MCF 10A (cell line): ENCODE measurements at regions not wholly inside any gene's neighbourhood (a gene's known extent, or its start where the extent isn't known, plus 50 kb on each side); places are given as distances from the start of the nearest gene placed in this dataset.
"Not testable (repeated sequence)": the region's sequence is repeated elsewhere in the genome, so short reads cannot be mapped to it uniquely, and the experiment has no call there.

ENCODE experiments used
- BruUV-seq: library from RNA; stranded (reverse); fragments of 400-500 nt; replicated peaks from 2 replicates; lab custom pipeline; 2021; lab: Mats Ljungman, UMichigan
- CTCF ChIA-PET: fragments of 300-600 bp; sonication (Branson Sonifier 250); formaldehyde crosslinking; extraction: SDS; loops from one replicate; lab custom pipeline; 2021; ENCODE audit warnings: antibody characterized with exemption, inconsistent platforms; lab: Yijun Ruan, JAX
- POLR2A ChIA-PET: fragments of 300-600, 350-650 bp; sonication (Branson Sonifier 250); formaldehyde crosslinking; extraction: SDS; loops from one replicate; lab custom pipeline; 2020; ENCODE audit warnings: antibody characterized with exemption, inconsistent platforms; lab: Yijun Ruan, JAX
- DNase-seq: peaks from one replicate; pipeline ENCODE4 v3.0.0-alpha.2; 2018; ENCODE audit not compliant: unreplicated experiment
- H3K27ac Mint-ChIP-seq: one replicate; pipeline ENCODE4 v1.8.0; 2022; ENCODE audit warnings: mild to moderate bottlenecking, low read depth, mixed read lengths; ENCODE audit not compliant: unreplicated experiment
- H3K27me3 Mint-ChIP-seq: one replicate; pipeline ENCODE4 v1.8.0; 2022; ENCODE audit warnings: mixed read lengths; ENCODE audit not compliant: insufficient read depth, unreplicated experiment
- H3K36me3 Mint-ChIP-seq: one replicate; pipeline ENCODE4 v1.8.0; 2022; ENCODE audit warnings: mild to moderate bottlenecking, moderate library complexity, mixed read lengths; ENCODE audit not compliant: insufficient read depth, unreplicated experiment
- H3K4me1 Mint-ChIP-seq: one replicate; pipeline ENCODE4 v1.8.0; 2022; ENCODE audit warnings: mixed read lengths; ENCODE audit not compliant: insufficient read depth, unreplicated experiment
- H3K4me3 Mint-ChIP-seq: one replicate; pipeline ENCODE4 v1.8.0; 2022; ENCODE audit warnings: mild to moderate bottlenecking, moderate library complexity, mixed read lengths; ENCODE audit not compliant: unreplicated experiment
- H3K9me3 Mint-ChIP-seq: one replicate; pipeline ENCODE4 v1.8.0; 2022; ENCODE audit warnings: mixed read lengths; ENCODE audit not compliant: unreplicated experiment
- intact Hi-C: fragments of 100-400 bp; cut with micrococcal nuclease; formaldehyde crosslinking; loops from 2 replicates; pipeline ENCODE4 v1.14.1; 2022
- TF ChIP-seq, protein P1 (sequence below): fragments of 200-600 bp; IDR thresholded peaks from one replicate; pipeline ENCODE4 v1.8.0; 2022; ENCODE audit warnings: antibody characterized with exemption, mild to moderate bottlenecking; ENCODE audit not compliant: unreplicated experiment

DNA sequence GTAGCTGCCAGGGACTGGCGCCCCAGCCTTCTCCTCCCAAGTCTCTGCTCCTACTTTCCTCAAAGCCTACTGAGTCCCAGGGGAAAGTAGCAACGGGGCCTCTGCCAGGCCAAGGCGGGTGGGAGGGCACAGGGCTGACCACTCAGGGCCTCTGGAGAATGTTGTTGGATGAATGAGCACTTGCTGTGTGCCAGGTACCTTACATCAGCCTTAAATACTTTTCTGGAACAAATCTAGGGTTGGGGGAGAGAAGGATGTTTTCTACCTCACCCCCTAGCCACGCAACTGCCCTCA lies 119.3 kb upstream of the ZBTB40 start:
- CTCF ChIA-PET = interaction anchor here (0.7 kb wide), 1 partner anchor 190 kb away, joined by 5 read pairs; no protein-coding TSS in a partner anchor
- TF ChIP-seq, protein P1, sequence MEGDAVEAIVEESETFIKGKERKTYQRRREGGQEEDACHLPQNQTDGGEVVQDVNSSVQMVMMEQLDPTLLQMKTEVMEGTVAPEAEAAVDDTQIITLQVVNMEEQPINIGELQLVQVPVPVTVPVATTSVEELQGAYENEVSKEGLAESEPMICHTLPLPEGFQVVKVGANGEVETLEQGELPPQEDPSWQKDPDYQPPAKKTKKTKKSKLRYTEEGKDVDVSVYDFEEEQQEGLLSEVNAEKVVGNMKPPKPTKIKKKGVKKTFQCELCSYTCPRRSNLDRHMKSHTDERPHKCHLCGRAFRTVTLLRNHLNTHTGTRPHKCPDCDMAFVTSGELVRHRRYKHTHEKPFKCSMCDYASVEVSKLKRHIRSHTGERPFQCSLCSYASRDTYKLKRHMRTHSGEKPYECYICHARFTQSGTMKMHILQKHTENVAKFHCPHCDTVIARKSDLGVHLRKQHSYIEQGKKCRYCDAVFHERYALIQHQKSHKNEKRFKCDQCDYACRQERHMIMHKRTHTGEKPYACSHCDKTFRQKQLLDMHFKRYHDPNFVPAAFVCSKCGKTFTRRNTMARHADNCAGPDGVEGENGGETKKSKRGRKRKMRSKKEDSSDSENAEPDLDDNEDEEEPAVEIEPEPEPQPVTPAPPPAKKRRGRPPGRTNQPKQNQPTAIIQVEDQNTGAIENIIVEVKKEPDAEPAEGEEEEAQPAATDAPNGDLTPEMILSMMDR = no peak
- intact Hi-C loops = no loop called here
- no TSS peak for BruUV-seq
- DNase-seq = no peak
- no peaks in the 10 kb centered on the region for H3K4me1 Mint-ChIP-seq
- POLR2A ChIA-PET = no interaction called here
- H3K36me3 Mint-ChIP-seq = no peaks in the 10 kb centered on the region
- no peak overlapping the region for H3K4me3 Mint-ChIP-seq
- no peak overlapping the region for H3K27ac Mint-ChIP-seq
- peaks cover 16% of the 10 kb centered on the region for H3K27me3 Mint-ChIP-seq
- H3K9me3 Mint-ChIP-seq = peaks cover 8% of the 10 kb centered on the region

DNA sequence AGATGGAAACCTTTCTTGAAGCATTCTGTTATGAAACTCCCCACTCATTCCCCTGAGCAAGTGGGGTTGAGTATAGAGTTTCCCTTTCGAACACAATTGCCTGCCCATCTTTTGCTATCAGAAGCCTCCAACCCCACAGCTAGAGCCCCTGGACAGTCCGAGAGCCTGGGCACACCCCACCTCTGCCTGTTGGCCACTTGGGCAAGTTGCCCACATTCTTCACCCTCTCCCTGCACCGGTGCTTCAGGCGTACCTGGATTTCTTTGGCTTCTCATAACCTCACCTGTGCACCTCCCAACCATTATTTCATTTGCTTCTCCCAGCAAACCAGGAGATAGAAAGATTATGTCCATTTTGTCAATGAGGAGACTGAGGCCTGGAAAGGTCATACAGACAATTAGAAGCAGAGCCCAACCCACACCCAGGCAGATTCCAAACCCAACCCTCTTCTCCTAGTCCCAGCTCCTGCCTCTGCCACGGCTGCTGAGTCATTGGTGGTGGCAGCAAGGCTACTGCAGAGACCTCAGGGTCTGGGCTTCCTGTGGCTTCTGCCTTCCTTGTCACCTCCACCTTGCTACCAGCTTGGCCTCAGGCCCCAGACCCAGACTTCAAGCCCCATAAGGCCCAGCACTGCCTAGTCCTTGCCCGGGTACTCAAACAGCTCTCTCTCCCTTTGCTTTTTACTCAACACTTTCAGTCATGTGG lies 118.7 kb upstream of the ZBTB40 start:
- intact Hi-C loops = no loop called here
- Mint-ChIP-seq H3K9me3 (peaks cover 8% of the 10 kb centered on the region), H3K27ac (no peak overlapping the region), H3K4me1 (no peaks in the 10 kb centered on the region), H3K27me3 (peaks cover 16% of the 10 kb centered on the region), H3K4me3 (no peak overlapping the region), H3K36me3 (no peaks in the 10 kb centered on the region)
- POLR2A ChIA-PET = no interaction called here
- CTCF ChIA-PET = interaction anchor here (0.7 kb wide), 1 partner anchor 191 kb away, joined by 5 read pairs; no protein-coding TSS in a partner anchor
- peak; percentile 6 for DNase-seq
- TF ChIP-seq, protein P1 = no peak
- BruUV-seq = no TSS peak

DNA sequence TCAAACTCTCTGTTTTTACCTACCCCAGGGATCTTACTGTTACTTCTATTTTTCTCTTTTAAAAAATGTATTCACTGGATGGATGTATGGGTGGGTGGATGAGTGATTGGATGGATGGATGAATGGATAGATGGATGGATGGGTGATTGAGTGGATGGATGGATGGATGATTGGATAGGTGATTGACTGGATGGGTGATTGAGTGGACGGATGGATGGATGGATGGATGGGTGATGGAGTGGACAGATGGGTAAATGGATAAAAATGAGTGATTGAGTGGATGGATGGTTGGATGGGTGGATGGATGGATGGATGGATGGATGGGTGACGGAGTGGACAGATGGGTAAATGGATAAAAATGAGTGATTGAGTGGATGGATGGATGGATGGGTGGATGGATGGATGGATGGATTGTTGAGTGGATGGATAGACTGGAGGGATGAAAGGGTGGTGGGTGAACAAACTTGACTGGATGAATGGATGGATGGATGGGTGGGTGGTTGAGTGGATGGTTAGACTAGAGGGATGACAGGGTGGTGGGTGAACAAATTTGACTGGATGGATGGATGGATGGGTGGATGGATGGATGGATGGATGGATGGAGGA lies 118.0 kb upstream of the ZBTB40 start:
- no peak overlapping the region for H3K27ac Mint-ChIP-seq
- TF ChIP-seq, protein P1 = no peak
- H3K27me3 Mint-ChIP-seq = peaks cover 16% of the 10 kb centered on the region
- no peak for DNase-seq
- H3K4me1 Mint-ChIP-seq = no peaks in the 10 kb centered on the region
- no TSS peak for BruUV-seq
- CTCF ChIA-PET = no interaction called here
- H3K36me3 Mint-ChIP-seq = no peaks in the 10 kb centered on the region
- H3K4me3 Mint-ChIP-seq = no peak overlapping the region
- intact Hi-C loops = no loop called here
- peaks cover 8% of the 10 kb centered on the region for H3K9me3 Mint-ChIP-seq
- POLR2A ChIA-PET = no interaction called here

DNA sequence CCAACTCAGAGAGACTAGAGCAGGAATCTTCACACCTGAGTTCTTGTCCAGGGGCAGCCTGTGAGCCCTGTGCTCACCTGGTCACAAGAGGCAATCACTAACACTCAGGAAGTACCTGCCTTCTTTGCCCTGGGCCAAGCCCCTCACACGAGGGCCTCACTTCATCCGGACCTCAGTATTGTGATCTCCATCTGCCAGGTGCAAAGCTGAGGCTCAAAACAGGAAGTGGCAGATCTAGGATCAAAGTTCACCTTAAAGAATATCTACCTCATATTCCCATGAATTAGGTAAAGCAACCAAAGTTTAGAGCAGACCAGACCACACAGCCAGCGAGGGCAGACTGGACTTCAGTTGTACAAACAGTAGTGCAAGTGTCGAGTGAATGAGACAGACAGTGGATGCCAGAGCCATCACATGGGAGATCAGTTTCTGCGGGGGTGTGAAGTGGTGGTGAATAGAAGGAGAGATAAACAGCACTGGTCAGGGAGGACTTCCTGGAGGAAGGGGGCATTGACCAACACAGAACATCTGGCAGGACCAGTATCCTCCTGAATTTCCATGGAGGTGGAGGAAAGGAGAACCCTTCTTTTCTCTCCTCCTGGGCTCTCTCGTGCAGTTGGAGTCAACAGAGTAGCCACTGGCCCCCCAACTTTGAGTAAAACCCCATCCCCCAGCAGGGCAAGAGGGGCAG lies 116.6 kb upstream of the ZBTB40 start:
- Mint-ChIP-seq H3K36me3 (no peaks in the 10 kb centered on the region), H3K27me3 (peaks cover 16% of the 10 kb centered on the region), H3K27ac (no peak overlapping the region), H3K4me1 (no peaks in the 10 kb centered on the region), H3K4me3 (no peak overlapping the region), H3K9me3 (peaks cover 8% of the 10 kb centered on the region)
- intact Hi-C loops = no loop called here
- ChIA-PET CTCF (no interaction called here), POLR2A (no interaction called here)
- DNase-seq = no peak
- TF ChIP-seq, protein P1 = no peak
- no TSS peak for BruUV-seq

DNA sequence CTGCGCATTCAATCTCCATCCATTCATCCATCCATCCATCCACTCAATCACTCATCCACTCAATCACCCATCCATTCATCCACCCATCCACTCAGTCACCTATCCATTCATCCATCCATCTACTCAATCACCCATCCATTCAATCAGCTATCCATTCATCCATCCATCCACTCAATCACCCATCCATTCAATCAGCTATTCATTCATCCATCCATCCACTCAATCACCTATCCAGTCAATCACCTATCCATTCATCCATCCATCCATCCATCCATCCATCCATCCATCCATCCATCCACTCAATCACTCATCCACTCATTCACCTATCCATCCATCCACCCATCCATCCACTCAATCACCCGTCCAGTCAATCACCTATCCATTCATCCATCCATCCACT lies 115.4 kb upstream of the ZBTB40 start:
- H3K27me3 Mint-ChIP-seq = peaks cover 16% of the 10 kb centered on the region
- H3K4me1 Mint-ChIP-seq, H3K27ac Mint-ChIP-seq, DNase-seq, intact Hi-C loops, POLR2A ChIA-PET, BruUV-seq, CTCF ChIA-PET, H3K36me3 Mint-ChIP-seq, H3K9me3 Mint-ChIP-seq, H3K4me3 Mint-ChIP-seq: not testable (repeated sequence)
